HG02623 (cell line): ENCODE measurements at regions not wholly inside any gene's neighbourhood (a gene's known extent, or its start where the extent isn't known, plus 50 kb on each side); places are given as distances from the start of the nearest gene placed in this dataset.

Experiments
- ATAC-seq: cut with Tn5 transposase; IDR thresholded peaks from one replicate; pipeline ENCODE4 v1.9.1; 2021; ENCODE audit warnings: moderate library complexity; ENCODE audit not compliant: unreplicated experiment

- no peak for ATAC-seq
Observed at GRCh38 chr1:103854279-103854678, 104.6 kb downstream of the AMY1C start.

GRCh38 chr1:103859721-103860120 lies 110.0 kb downstream of the AMY1C start:
- no peak for ATAC-seq

GRCh38 chr1:103898576-103899345 lies 149.1 kb downstream of the AMY1C start:
- no peak for ATAC-seq

- ATAC-seq: no peak
Observed at GRCh38 chr1:103900005-103900404, 150.3 kb downstream of the AMY1C start.

- no peak for ATAC-seq
Observed at GRCh38 chr1:103901072-103901471, 151.4 kb downstream of the AMY1C start.

GRCh38 chr1:103905363-103905762 lies 155.7 kb downstream of the AMY1C start:
- ATAC-seq: no peak

- no peak for ATAC-seq
Observed at GRCh38 chr1:103911450-103911849, 161.8 kb downstream of the AMY1C start.

- ATAC-seq: no peak
Observed at GRCh38 chr1:103917795-103918194, 168.1 kb downstream of the AMY1C start.

GRCh38 chr1:103931891-103932290 lies 182.2 kb downstream of the AMY1C start:
- ATAC-seq: no peak

- ATAC-seq: peak; percentile 85
Observed at GRCh38 chr1:103937763-103938357, 188.2 kb downstream of the AMY1C start.

- no peak for ATAC-seq
Observed at GRCh38 chr1:103941086-103941485, 191.4 kb downstream of the AMY1C start.

GRCh38 chr1:103942029-103942428 lies 192.3 kb downstream of the AMY1C start:
- no peak for ATAC-seq

GRCh38 chr1:103945774-103946173 lies 196.1 kb downstream of the AMY1C start:
- no peak for ATAC-seq

GRCh38 chr1:103948526-103948925 lies 198.8 kb downstream of the AMY1C start:
- ATAC-seq: no peak

GRCh38 chr1:103949779-103950178 lies 200.1 kb downstream of the AMY1C start:
- no peak for ATAC-seq

GRCh38 chr1:103953386-103953785 lies 203.7 kb downstream of the AMY1C start:
- no peak for ATAC-seq

GRCh38 chr1:103958699-103959098 lies 209.0 kb downstream of the AMY1C start:
- peak; percentile 48 for ATAC-seq

GRCh38 chr1:103959565-103959964 lies 209.9 kb downstream of the AMY1C start:
- ATAC-seq: no peak

GRCh38 chr1:103960045-103960444 lies 210.3 kb downstream of the AMY1C start:
- no peak for ATAC-seq

- ATAC-seq: no peak
Observed at GRCh38 chr1:103960710-103961109, 211.0 kb downstream of the AMY1C start.

- ATAC-seq: no peak
Observed at GRCh38 chr1:103986792-103987191, 237.1 kb downstream of the AMY1C start.

- no peak for ATAC-seq
Observed at GRCh38 chr1:103997631-103998030, 247.9 kb downstream of the AMY1C start.
